GM18907 (cell line): ENCODE measurements at regions not wholly inside any gene's neighbourhood (a gene's known extent, or its start where the extent isn't known, plus 50 kb on each side); places are given as distances from the start of the nearest gene placed in this dataset.
"Not testable (repeated sequence)": the region's sequence is repeated elsewhere in the genome, so short reads cannot be mapped to it uniquely, and the experiment has no call there.

Experiments
- ATAC-seq: cut with Tn5 transposase; IDR thresholded peaks from one replicate; pipeline ENCODE4 v1.9.1; 2021; ENCODE audit warnings: mild to moderate bottlenecking, moderate library complexity; ENCODE audit not compliant: unreplicated experiment

GRCh38 chr4:28835501-28835900 is 1884.7 kb upstream of the PCDH7 start:
- ATAC-seq: no peak

DNA sequence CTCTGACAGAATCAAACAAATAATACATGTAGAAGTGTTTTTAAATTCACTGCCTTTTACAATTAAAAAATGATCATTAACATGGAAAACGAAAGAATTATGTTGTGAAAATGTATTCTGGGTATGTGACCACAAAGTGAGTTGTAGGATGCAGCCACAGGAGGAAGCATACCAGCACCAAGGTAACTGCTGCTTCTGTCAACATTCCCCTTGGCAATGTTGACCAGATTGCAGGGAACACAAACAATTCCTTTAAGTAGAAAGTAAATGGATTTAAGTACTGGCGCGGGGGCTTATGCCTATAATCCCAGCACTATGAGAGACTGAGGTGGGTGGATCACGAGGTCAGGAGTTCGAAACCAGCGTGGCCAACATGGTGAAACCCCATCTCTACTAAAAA is 1877.9 kb upstream of the PCDH7 start:
- no peak for ATAC-seq

DNA sequence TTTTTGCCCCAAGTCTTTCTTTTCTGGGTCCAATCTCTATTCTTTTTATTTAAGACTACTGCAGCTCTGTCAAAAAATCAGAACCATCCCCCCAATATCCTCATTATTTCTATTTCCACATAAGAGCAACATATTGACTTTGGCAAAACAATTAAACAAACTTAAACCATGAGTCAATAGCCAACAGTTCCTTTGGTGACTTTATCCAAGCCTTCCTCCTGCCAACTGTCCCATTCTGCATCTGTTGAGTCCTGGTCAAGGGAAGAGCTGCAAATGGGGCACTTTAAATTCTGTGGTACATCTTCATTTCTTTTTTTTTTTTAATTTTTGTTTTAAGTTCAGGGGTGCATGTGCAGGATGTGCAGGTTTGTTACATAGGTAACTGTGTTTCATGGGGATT is 1875.0 kb upstream of the PCDH7 start:
- ATAC-seq: no peak

GRCh38 chr4:28857028-28857427 is 1863.1 kb upstream of the PCDH7 start:
- not testable (repeated sequence) for ATAC-seq

GRCh38 chr4:28868841-28869240 is 1851.3 kb upstream of the PCDH7 start:
- no peak for ATAC-seq

DNA sequence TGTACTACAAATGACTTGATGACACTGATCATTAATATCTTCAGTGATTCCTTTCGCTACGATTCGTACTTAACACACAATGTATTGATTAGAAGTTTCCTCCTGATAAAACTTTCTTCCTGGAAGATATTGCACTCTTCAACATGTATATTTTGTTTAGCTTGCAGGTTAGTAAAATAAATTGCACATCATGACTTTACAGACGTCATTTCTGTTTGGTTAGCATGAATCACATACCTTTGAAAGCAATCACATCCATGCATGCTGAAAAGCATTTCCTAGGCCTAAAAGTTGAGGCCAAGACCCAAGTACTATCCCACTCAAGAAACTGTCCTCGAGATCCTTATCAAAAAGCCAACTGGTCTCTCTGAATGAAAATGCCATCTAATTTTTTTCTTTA is 1841.0 kb upstream of the PCDH7 start:
- no peak for ATAC-seq

- no peak for ATAC-seq
Measured at GRCh38 chr4:28879900-28880299, 1840.3 kb upstream of the PCDH7 start.

DNA sequence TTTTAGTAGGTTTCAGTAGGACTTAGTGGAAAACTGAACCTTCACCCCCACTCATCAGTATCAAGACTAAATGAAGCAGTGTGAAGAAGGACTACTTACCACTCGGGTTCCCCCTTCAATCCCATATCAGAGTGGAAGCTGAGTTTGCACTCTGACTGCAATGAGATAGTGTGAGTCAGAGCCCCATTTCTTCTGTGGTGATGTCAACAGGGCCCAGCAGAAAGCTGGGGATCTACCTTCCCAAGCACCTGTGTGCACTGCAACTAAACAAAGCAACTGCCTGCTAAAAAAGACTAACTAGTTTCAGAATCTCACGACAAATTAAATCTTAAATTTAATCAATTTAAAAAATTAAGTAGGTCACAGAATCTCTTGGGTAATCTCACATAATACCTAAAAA is 1837.0 kb upstream of the PCDH7 start:
- no peak for ATAC-seq

- no peak for ATAC-seq
Measured at GRCh38 chr4:28886934-28887333, 1833.2 kb upstream of the PCDH7 start.

- ATAC-seq: no peak
Measured at GRCh38 chr4:28890949-28891775, 1829.0 kb upstream of the PCDH7 start.

GRCh38 chr4:28913466-28913865 is 1806.7 kb upstream of the PCDH7 start:
- no peak for ATAC-seq

- no peak for ATAC-seq
Measured at GRCh38 chr4:28916585-28916984, 1803.6 kb upstream of the PCDH7 start.

DNA sequence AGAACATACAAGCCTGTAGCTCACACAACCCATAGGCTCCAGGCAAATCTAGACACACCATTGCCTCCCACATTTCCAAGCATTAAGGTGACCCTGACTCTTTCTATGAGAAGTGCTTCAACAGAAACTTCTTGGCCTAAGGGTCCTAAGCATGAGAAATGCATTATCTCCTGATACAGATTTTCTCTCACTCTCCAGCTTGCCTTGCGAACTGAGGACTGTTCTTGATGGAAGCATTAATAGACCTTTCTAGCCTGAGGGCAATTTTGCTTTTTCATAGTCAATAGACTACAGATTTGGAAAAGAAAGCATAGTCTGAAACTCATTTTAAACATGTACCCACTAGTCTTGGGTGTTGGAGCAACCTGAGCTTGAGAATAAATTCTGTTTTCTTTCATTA is 1801.3 kb upstream of the PCDH7 start:
- no peak for ATAC-seq

- ATAC-seq: no peak
Measured at GRCh38 chr4:28921886-28922285, 1798.3 kb upstream of the PCDH7 start.

DNA sequence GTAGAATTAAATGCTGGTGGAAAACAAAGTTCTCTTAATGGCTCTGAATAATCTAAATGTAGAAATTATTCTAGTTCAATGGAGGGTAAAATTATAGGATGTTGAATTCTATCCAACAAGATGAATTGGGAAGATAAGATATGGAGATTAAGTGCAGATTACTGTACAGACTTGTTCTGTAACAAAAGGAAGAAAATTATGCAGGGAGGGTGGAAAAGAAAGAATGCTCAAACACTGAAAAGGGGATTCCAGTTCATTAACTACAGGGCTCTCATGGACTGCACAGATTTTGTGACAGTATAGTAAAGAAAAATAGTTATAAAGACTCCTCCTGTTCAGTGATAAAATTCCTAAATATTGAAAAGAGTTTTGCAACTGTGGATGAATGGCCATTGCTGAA is 1794.0 kb upstream of the PCDH7 start:
- ATAC-seq: no peak

- ATAC-seq: no peak
Measured at GRCh38 chr4:28942631-28943030, 1777.5 kb upstream of the PCDH7 start.

- no peak for ATAC-seq
Measured at GRCh38 chr4:28947374-28947773, 1772.8 kb upstream of the PCDH7 start.

DNA sequence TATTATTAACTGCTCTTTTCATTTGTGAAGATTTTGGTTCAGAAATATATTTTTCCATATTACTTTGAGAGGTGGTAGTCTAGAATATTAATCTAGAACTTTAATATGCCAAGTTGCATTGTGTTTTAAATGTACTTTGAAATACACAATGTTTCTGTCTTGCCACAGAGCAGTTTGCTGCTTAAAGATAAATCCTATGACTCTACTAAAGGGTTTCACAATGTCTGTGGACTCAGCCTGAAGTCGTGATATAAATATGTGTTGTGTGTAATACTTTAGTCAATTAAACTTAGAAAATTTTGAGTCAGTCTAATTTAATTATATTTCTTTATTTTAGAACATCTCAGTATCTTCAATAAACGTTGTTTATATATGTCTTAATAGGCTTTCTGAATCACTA is 1771.7 kb upstream of the PCDH7 start:
- ATAC-seq: no peak

GRCh38 chr4:28966982-28967381 is 1753.2 kb upstream of the PCDH7 start:
- ATAC-seq: no peak

- no peak for ATAC-seq
Measured at GRCh38 chr4:28973587-28974350, 1746.4 kb upstream of the PCDH7 start.

DNA sequence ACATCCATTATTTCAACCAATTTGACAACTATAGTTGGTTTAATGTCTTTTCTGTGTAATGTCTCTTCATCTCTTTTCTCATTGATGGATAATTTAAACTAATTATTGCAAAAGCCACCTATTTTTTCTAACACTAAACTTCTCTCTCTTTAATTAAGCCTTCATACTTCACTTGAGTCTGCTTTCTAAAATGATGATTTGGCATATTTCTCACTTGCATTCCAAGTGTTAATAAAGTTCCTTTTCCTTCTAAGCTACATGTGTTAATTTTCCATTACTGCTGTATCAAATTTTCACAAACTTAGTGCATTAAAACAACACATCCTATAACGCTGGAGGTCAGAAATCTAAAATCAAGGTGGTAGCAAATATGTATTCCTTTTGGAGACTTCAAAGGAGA is 1743.8 kb upstream of the PCDH7 start:
- ATAC-seq: no peak

GRCh38 chr4:29002151-29002550 is 1718.0 kb upstream of the PCDH7 start:
- no peak for ATAC-seq
